Frontal cortex (tissue), 3 donors: ENCODE measurements at regions not wholly inside any gene's neighbourhood (a gene's known extent, or its start where the extent isn't known, plus 50 kb on each side); places are given as distances from the start of the nearest gene placed in this dataset.
A peak's percentile ranks its signal among the peaks of the same experiment; 100 is the strongest.

Experiments used
- DNase-seq, 2 donors: peaks; one replicate each; pipeline ENCODE4 v3.0.0; 2012; ENCODE audit warnings: low spot score in 2 of 2
- FAIRE-seq: peaks from 2 replicates; lab custom pipeline; 2012; peaks lifted over from hg19 to GRCh38; lab: Jason Lieb, UNC
- donor health status: control.
- donor health status: control.
- donor health status: control.

DNA sequence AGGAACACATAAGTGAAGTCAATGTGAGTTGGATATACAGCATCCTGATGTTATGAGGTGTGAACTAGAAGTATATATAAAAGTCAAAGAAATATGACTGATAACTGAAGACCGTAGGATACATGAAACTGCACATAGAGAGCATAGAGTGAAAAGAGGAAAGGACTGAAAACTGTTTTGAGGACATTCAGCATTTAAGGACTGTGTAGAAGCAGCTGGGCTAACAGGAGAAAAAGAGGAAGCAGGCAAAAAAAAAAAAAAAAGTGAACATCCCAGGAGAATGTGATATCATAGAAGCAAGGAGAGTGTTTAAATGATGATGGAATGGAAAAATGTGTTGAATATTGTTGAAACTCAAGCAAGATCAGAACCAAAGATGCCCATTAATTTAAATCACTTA is 363.5 kb downstream of the PCDH20 start:
- no peak for FAIRE-seq
- no peak for DNase-seq

DNA sequence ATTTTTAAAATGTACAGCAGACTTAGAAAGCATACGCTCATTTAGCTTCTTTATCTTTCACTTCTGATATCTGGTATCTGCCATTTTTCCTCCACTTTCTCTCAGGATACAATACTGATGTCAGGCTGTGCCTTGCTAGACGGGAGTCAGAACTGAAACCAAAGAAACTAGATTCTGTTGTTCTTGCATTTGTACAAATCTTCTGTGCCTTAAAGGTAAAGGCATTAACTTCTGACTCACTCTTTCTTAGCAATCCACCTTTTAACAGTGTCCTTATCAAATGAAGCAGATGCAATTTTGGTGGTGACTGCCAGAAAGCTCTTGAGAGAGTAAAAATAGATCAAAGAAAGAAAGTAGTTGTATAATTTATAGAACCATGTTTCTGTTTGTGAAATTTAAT is 370.4 kb downstream of the PCDH20 start:
- DNase-seq: no peak
- FAIRE-seq: no peak

DNA sequence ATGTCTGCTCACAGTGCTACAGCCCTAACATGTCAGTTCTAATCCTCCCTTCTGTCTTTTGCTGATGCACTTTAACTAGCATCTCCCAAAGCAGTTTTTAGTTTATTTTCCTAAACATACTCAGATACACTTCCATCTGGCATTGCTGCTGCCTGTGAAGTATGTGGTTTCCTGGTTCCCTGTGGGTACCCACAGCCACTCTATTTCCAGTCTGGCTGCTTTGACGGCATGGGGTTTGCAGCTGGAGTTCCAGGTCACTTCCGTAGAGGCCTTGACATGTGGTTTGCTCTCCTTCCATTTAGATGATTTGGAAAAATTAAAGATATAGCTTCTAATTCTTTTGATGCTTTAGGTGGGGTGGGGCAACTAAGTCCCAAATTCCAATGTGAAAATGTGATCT is 375.5 kb downstream of the PCDH20 start:
- FAIRE-seq: no peak
- DNase-seq: no peak

DNA sequence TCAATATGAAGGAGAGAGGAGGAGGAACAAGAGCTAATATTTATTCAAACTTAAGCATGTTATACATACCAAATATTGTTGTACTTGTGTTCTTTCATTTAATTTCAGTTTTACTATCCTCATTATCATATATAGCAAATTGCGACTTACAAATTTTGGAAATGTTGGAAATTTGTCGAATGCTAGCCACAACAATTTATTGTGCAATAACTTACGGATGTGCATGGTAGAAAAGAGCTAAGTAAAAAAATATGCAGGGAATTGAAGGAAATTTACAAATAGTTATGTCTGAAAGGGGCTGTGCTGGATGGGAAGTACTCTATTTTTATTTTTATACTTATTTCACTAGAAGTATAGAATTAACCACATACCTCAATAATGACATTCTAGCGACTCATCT is 376.3 kb downstream of the PCDH20 start:
- no peak for FAIRE-seq
- no peak for DNase-seq

DNA sequence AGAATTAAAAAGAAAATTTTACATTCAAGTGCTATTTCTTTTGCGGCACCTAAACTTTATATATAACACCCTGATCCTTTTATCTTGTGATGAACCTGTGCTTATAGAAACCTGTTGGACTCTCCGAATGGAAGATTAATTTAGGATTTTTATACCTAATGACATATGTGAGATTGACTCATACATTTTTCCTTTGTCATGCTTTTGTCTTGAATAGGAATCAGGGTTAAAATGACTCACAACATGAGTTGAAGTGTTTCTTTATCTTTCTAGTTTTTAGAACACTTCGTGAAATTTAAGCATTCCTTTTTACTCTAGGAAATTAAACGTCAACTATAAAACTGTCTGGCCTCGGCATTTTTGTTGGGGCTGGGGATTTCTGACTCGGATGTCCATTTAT is 378.9 kb downstream of the PCDH20 start:
- DNase-seq (no peak), FAIRE-seq (no peak)

DNA sequence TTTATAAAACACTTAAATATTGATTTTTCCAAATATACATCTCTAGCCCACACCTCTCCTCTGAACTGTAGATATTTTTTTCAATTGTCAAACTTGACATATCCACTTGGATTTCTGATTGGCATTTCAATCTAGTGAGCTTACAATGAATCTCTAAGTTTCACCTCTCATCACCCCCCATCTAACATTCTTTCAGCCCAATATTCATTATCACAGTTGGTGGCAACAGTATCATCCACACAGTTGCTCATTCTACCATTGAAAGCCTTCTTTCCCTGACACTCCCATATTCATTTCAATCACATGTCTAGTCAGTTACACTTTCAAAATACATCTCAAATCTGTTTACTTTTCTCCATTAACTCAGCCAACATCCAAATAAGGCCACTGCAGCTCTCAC is 385.2 kb downstream of the PCDH20 start:
- FAIRE-seq: no peak
- DNase-seq: no peak

DNA sequence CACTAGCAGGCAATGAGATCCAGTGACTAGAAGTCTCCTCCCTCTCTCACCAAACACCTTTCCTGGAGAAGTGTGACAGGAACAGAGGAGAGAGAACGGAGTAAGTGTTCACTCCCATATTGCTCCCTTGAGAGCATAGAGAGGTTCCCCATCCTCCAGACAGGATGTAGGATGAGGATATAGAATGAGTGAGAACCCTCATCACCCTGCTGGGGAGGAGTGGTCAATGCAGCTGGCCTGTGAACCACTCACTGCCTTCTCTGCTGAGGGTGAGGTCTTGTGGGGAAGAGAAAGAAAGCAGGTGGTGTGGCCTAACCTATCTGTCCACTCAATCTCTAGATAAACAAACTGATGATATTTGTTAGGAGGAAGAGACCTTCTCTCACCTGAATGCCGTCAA is 386.6 kb downstream of the PCDH20 start:
- no peak for DNase-seq
- no peak for FAIRE-seq

DNA sequence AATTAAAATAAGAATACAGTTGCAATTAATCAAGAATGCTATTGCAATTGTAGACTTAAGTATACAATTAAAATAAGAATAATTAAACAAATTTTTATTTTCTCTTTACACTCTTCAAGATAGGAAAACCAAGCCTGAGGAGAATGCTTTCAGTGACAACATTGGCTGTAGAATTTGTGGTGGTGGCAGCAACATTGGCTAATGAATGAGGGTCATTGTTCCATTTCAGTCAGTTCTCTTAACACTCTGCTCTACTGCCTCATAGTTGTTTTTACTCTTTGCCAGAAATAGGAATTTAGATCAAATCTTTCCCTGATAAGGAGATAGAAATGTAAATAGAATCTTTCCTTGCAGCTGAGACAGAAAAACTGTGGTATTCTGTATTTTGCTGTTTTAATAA is 391.6 kb downstream of the PCDH20 start:
- FAIRE-seq (peak; percentile 45), DNase-seq (peak; percentile 12 to 13)

DNA sequence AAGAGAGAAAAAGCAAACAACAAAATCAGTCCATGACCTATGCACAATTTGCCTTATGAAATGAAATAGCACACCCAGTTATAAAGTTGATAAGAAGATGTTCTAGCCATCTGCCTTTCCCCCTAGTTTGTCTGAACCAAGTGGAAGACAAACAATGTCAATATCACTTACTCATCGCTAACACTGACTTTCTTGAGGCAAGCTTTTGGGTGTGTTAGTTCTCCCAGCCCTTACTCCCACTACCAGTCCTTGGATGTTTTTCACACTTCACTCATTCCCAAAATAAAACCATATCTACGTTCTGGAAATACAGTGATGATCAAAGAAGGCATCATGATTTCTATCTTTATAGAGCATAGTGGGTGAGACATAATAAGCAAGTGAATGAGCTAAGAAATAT is 393.8 kb downstream of the PCDH20 start:
- FAIRE-seq (no peak), DNase-seq (no peak)

DNA sequence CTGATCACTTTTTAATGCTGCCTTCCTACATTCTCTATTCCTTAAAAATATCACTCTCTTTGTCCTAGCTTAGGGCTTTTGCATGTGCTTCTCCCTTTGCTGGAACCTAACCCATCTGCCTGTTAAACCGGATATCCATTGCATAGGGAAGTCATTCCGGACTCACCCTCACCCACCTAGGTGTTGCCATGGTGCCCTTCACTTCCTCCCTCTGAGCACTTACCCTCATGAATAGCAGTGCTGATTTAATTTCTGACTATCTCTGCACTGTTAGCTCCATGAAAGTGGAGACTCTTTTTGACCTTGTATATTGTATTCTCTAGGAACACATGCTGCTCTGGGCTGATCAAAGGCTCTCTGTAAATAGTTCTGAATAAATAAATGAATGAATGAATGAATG is 401.9 kb downstream of the PCDH20 start:
- FAIRE-seq (no peak), DNase-seq (no peak)

DNA sequence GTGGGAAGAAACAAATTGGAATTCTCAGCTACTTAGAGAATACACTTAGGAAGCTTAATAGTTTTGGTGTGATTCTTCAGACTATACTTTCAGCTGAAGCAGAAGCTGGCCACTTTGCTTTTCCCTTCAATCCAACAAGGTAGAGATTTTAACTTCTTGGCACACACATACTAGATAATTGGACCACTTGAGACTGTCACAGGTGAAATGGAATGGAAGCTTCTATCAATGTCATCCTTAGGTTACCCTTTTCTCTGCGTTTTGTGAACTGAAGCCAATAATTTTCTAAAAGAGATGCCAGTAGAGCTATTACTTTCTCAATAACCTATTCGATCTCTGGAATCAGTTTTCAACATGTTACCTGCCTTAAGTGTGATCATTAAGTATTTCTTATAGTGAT is 405.3 kb downstream of the PCDH20 start:
- FAIRE-seq (no peak), DNase-seq (no peak)

DNA sequence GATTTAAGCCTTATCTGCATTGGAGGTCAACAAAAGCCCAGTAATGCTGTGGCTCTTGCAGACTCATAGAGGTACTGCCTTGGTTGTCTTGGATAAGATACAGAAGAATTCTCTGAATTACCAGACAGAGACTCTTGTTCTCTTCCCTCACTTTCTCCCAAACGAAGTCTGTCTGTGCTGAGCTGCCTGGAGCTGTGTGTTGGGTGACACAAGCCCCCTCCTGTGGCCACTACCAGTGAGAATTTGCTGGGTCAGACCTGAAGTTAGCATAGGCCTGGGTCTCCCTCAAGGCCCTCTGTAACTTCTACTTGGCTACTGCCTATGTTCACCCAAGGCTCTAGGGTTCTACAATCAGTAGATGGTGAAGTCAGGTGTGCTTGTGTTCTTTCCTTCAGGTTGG is 413.0 kb downstream of the PCDH20 start:
- FAIRE-seq: no peak

DNA sequence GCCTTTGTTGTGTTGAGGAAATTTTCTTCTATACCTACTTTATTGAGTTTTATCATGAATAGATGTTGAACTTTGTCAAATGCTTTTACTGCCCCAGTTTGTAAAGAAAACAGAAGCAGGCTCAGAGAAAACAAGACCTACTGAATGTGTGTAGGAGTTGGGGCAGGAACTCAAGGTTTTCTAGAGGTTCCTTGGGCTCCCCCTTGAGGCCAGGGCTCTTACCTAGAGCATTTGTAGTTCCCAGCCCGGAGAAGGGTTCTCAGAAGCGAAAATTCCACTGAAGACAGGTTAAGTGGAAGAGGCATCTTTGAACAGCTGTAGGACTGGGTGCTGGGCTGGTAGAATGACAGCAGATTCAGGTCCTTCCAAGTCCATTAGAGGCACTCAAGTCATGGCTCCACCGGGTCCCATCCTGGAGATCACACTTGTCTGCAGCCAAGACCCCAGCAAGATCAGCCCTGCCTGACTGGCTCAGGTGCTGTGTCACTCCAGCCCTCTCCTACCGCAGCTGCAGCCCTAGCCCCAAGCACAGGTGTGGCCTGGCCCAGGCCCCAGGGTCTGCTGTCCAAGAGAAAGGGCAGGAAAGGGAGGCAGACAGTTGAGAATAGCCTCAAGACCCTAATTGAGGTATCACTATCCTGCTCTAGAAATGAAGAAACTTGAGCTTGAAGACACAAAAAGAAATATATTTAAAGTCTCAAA is 425.5 kb downstream of the PCDH20 start:
- FAIRE-seq (no peak), DNase-seq (no peak)

More for the DNA sequence above, 413.0 kb downstream of the PCDH20 start:
- DNase-seq: no peak

DNA sequence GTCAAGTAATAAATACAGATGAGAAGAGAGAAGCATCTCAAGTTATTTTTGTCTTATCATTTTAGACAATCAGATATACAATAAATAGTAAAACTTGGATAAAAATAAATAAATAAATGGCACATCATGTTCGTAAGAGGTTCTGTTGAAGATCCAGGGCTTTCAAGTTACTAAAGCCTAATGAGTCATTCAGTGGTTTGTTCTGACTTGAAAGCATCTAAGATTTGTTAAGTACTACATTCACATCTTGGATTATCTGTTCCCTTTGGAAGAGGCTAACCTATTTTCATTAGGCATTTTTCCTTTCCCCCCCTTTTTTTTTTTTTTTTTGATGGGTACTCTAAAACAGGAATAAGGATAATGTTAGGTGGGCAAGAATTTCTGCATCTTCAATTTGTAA is 429.3 kb downstream of the PCDH20 start:
- no peak for FAIRE-seq
- DNase-seq: no peak

DNA sequence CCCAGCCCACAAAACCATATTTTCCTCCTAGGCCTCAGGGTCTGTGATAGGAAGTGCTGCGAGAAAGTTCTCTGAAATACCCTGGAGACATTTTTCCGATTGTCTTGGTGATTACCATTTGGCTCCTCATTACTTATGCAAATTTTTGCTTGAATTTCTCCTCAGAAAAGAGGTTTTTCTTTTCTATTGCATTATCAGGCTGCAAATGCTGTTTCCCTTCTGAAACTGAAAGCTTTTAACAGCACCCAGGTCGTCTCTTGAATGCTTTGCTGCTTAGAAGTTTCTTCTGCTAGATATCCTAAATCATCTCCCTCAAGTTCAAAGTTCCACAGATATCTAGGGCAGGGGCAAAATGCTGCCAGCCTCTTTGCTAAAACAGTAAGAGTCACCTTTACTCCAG is 434.2 kb downstream of the PCDH20 start:
- FAIRE-seq (no peak), DNase-seq (no peak)

DNA sequence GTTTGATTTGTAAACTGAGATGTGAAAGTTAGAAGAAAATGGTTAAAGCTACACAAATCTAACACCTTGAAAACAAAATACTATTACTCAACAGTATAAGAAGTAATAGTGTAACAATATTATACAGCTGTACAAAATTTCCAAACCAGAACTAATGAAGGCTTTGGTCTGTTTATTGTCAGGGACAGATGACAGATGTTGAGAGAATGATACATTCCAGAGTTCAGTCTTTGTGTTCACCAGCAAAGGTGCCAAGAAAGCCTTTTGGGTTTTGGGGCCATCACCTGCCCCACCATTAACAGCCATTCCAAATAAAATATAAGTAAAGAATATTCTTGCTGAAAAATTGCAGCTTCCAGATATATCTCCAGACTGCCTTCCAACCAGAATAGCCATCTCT is 439.3 kb downstream of the PCDH20 start:
- FAIRE-seq: no peak
- no peak for DNase-seq

DNA sequence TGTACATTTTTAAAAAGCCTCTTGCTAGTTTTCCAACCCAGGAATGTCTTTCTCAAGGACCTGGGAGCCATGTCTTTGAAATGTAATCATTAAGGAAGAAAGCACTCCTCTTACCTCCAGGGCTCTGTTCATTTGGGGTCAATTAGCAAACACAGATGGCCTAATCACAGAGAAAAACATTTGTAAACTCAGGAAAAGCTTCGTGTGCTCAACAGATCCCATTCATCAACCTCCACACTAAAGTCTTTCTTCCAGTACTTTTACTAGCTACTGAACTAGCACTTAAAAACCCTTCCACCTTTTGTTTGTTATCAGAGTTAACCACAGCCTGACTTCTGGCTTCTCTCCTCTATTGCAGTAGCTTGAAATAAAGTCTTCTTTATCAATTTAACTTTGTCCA is 441.4 kb downstream of the PCDH20 start:
- DNase-seq (no peak), FAIRE-seq (no peak)

DNA sequence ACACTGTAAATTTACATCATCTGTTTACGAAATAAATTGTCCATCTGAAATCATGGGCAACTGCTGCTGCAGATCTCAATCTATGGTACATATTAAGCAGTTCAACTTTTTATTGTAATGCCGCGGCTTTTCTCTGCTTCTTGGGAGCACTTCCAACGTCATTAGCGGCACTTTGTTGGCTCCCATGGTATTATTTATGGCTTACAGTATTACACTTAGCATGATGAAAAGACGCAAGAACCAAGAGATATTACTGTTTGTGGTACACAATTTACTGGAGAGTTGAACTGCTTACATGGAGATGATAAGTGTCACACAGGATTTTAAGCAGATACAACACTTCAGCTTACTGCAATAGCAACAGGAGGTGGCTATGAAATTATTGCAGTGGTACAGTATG is 442.1 kb downstream of the PCDH20 start:
- DNase-seq (no peak), FAIRE-seq (no peak)

DNA sequence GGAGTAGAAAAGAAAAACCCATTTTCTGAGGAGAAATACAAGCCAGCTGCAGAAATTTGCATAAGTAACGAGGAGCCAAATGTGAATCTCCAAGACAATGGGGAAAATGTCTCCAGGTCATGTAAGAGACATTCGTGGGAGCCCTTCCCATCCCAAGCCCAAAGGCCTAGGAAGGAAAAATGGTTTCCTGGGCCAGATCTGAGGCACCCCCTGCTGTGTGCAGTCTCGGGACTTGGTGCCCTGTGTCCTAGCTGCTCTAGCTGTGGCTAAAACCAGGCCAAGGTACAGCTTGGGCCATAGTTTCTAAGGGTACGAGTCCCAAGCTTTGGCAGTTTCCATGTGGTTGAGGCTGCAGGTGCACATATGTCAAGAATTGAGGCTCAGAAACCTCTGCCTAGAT is 444.9 kb downstream of the PCDH20 start:
- no peak for FAIRE-seq

DNA sequence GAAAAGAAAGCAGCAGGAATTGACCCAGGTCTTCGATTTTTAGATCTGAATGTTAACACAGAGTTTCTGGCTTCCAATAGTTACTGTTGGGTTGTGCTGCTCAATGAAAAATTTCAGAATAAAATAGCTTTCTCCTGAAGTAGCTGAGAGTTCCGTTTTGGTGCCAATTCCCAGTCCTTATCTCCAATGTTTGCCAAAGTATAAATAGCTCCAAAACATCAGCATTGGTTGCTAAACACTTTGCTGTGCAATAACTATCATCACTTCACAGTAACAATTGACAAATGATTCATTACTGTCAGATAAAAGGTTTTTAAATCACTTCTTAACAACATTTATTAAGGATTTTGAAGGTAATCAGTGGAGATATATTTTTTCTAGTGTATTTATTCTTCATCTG is 446.0 kb downstream of the PCDH20 start:
- FAIRE-seq (no peak), DNase-seq (no peak)

More for the DNA sequence above, 444.9 kb downstream of the PCDH20 start:
- DNase-seq: no peak

DNA sequence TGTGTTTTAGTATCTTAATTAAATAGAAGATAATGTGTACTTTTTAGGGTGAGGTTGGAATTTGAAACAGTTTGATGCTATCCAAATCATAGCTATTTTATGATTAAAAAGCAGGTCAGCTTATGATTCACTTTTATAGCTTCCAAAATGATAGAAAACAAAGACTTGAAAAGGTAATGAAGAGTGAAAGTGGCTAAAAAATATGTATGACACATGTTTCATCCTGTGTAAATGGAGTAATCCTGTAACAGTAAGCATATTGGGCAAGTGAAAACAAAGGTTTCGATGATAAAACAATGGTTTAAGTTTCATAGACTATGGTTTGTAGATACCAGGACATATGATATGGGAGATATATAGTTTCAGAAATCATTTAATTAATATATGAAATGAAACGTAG is 456.2 kb downstream of the PCDH20 start:
- DNase-seq (no peak), FAIRE-seq (no peak)

DNA sequence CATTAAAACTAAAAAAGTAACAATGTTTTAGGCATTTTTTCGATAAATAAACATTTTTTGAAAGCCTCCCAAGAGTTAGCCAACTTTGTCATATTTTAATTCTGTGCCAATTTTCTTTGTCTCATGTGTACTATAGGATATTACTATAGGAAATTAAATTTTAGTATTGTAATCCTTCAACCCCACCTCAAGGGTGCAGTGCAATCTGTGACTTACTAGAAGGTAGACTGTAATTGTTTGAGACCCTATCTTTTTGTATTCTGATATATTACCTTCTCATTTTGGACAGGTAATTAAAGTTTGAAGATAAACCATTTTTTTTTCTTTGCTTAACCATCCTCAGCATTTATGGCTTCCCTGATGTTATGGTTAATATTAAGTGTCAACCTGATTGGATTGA is 457.8 kb downstream of the PCDH20 start:
- FAIRE-seq (no peak), DNase-seq (no peak)

DNA sequence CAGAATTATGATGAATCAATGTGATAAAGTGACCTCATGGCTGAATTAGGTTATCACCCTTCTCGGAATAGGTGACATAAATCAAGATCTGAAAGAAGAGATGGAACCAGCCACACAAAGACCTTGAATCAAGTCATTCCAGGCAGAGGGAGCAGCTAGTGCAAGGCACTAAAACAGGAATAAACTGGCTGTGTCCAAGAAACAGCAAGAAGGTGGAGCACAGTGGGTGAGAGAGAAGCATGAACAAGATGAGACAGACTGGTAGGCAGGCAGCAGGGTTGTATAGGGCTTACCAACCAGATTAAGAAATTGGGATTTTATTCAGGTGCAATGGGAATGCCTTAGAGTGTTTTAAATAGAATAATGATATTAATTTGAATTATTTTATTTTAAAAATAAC is 470.3 kb downstream of the PCDH20 start:
- FAIRE-seq: no peak
- no peak for DNase-seq
